ENCODE measurements at regions not wholly inside any gene's neighbourhood (a gene's known extent, or its start where the extent isn't known, plus 50 kb on each side); places are given as distances from the start of the nearest gene placed in this dataset.

DNA sequence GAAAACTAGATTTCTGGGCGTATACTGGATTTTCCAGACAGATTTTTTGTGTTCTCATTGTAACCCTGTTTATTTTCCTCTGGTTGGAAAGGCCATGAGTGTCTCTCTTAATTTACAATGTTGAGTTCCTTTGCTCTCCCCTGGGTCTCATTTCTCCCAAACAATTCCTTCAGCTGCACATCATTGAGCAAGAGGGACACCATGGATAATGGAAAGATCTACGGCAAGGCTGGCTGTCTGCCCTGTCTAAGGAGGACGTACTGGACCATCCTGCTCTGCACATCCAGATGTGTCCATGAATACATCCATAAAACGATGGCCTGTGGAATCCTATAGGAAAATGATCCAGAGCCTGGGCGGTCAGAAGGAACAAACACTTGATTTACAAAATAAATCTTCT, 258.1 kb upstream of the MCTP2 start:
- ATAC-seq: no peak
- TF ChIP-seq TOX (CRISPR knock-in tag; IDR thresholded peaks at IDR 0.05; ENCODE audit: borderline replicate concordance): no peak
- TF ChIP-seq TCF4 (CRISPR knock-in tag; IDR thresholded peaks at IDR 0.05; ENCODE audit: borderline replicate concordance): no peak
- no peak for TF ChIP-seq CSDC2 (CRISPR knock-in tag; IDR thresholded peaks at IDR 0.05)
- no peak for TF ChIP-seq ZFP3 (CRISPR knock-in tag; IDR thresholded peaks at IDR 0.05)
- TF ChIP-seq ZC3H10 (CRISPR knock-in tag; IDR thresholded peaks at IDR 0.05): no peak
- TF ChIP-seq, protein P1, sequence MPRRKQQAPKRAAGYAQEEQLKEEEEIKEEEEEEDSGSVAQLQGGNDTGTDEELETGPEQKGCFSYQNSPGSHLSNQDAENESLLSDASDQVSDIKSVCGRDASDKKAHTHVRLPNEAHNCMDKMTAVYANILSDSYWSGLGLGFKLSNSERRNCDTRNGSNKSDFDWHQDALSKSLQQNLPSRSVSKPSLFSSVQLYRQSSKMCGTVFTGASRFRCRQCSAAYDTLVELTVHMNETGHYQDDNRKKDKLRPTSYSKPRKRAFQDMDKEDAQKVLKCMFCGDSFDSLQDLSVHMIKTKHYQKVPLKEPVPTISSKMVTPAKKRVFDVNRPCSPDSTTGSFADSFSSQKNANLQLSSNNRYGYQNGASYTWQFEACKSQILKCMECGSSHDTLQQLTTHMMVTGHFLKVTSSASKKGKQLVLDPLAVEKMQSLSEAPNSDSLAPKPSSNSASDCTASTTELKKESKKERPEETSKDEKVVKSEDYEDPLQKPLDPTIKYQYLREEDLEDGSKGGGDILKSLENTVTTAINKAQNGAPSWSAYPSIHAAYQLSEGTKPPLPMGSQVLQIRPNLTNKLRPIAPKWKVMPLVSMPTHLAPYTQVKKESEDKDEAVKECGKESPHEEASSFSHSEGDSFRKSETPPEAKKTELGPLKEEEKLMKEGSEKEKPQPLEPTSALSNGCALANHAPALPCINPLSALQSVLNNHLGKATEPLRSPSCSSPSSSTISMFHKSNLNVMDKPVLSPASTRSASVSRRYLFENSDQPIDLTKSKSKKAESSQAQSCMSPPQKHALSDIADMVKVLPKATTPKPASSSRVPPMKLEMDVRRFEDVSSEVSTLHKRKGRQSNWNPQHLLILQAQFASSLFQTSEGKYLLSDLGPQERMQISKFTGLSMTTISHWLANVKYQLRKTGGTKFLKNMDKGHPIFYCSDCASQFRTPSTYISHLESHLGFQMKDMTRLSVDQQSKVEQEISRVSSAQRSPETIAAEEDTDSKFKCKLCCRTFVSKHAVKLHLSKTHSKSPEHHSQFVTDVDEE (CRISPR knock-in tag; IDR thresholded peaks at IDR 0.05): no peak
- TF ChIP-seq ZNF70 (CRISPR knock-in tag; IDR thresholded peaks at IDR 0.05): no peak
- TF ChIP-seq OSR1 (CRISPR knock-in tag; IDR thresholded peaks at IDR 0.05): no peak
- TF ChIP-seq ARNTL (CRISPR knock-in tag; IDR thresholded peaks at IDR 0.05; ENCODE audit: borderline replicate concordance, low read depth): no peak
- TF ChIP-seq SNAI2 (CRISPR knock-in tag; IDR thresholded peaks at IDR 0.05): no peak
- TF ChIP-seq RARB (CRISPR knock-in tag; IDR thresholded peaks at IDR 0.05): no peak
- TF ChIP-seq PPARA (CRISPR knock-in tag; IDR thresholded peaks at IDR 0.05; ENCODE audit: borderline replicate concordance): no peak
- TF ChIP-seq, protein P2, sequence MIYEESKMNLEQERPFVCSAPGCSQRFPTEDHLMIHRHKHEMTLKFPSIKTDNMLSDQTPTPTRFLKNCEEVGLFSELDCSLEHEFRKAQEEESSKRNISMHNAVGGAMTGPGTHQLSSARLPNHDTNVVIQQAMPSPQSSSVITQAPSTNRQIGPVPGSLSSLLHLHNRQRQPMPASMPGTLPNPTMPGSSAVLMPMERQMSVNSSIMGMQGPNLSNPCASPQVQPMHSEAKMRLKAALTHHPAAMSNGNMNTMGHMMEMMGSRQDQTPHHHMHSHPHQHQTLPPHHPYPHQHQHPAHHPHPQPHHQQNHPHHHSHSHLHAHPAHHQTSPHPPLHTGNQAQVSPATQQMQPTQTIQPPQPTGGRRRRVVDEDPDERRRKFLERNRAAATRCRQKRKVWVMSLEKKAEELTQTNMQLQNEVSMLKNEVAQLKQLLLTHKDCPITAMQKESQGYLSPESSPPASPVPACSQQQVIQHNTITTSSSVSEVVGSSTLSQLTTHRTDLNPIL (CRISPR knock-in tag; IDR thresholded peaks at IDR 0.05; ENCODE audit: low read depth): no peak
- no peak for TF ChIP-seq ESRRG (CRISPR knock-in tag; IDR thresholded peaks at IDR 0.05)
- TF ChIP-seq, protein P3, sequence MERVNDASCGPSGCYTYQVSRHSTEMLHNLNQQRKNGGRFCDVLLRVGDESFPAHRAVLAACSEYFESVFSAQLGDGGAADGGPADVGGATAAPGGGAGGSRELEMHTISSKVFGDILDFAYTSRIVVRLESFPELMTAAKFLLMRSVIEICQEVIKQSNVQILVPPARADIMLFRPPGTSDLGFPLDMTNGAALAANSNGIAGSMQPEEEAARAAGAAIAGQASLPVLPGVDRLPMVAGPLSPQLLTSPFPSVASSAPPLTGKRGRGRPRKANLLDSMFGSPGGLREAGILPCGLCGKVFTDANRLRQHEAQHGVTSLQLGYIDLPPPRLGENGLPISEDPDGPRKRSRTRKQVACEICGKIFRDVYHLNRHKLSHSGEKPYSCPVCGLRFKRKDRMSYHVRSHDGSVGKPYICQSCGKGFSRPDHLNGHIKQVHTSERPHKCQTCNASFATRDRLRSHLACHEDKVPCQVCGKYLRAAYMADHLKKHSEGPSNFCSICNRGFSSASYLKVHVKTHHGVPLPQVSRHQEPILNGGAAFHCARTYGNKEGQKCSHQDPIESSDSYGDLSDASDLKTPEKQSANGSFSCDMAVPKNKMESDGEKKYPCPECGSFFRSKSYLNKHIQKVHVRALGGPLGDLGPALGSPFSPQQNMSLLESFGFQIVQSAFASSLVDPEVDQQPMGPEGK (CRISPR knock-in tag; IDR thresholded peaks at IDR 0.05; ENCODE audit: borderline replicate concordance): no peak
- TF ChIP-seq BACH2 (CRISPR knock-in tag; IDR thresholded peaks at IDR 0.05; ENCODE audit: borderline replicate concordance): no peak
- no peak for TF ChIP-seq ZFP30 (CRISPR knock-in tag; IDR thresholded peaks at IDR 0.05)
- TF ChIP-seq GLIS3 (CRISPR knock-in tag; IDR thresholded peaks at IDR 0.05): no peak

DNA sequence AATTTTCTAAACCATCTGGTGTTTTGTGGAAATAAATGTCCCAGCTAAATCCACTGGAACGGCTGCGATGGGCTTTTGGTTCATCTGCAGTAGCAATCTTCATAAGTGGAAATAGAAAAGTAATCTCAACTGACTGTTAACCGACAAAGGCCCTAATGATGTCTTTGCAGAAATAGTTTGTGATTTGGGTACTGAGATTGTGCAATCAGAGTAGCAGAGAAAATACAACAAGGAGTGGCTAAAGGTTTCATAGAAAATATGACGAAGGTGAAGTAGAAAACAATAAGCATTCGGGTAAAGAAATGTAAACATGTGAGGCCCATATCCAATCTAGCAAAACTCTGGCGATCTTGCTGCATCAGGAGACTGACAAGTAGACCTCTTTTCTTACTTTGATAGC, 262.6 kb upstream of the MCTP2 start:
- no peak for ATAC-seq
- TF ChIP-seq ZC3H10 (CRISPR knock-in tag; IDR thresholded peaks at IDR 0.05): no peak
- no peak for TF ChIP-seq ESRRG (CRISPR knock-in tag; IDR thresholded peaks at IDR 0.05)
- TF ChIP-seq, protein P1 (CRISPR knock-in tag; IDR thresholded peaks at IDR 0.05): no peak
- TF ChIP-seq, protein P3 (CRISPR knock-in tag; IDR thresholded peaks at IDR 0.05; ENCODE audit: borderline replicate concordance): no peak
- TF ChIP-seq ZFP30 (CRISPR knock-in tag; IDR thresholded peaks at IDR 0.05): no peak
- TF ChIP-seq, protein P4, sequence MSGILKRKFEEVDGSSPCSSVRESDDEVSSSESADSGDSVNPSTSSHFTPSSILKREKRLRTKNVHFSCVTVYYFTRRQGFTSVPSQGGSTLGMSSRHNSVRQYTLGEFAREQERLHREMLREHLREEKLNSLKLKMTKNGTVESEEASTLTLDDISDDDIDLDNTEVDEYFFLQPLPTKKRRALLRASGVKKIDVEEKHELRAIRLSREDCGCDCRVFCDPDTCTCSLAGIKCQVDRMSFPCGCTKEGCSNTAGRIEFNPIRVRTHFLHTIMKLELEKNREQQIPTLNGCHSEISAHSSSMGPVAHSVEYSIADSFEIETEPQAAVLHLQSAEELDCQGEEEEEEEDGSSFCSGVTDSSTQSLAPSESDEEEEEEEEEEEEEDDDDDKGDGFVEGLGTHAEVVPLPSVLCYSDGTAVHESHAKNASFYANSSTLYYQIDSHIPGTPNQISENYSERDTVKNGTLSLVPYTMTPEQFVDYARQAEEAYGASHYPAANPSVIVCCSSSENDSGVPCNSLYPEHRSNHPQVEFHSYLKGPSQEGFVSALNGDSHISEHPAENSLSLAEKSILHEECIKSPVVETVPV (CRISPR knock-in tag; IDR thresholded peaks at IDR 0.05): no peak
- no peak for TF ChIP-seq ZNF70 (CRISPR knock-in tag; IDR thresholded peaks at IDR 0.05)
- TF ChIP-seq ARNTL (CRISPR knock-in tag; IDR thresholded peaks at IDR 0.05; ENCODE audit: borderline replicate concordance, low read depth): no peak
- TF ChIP-seq ISL1 (CRISPR knock-in tag; IDR thresholded peaks at IDR 0.05): no peak
- no peak for TF ChIP-seq OSR1 (CRISPR knock-in tag; IDR thresholded peaks at IDR 0.05)
- TF ChIP-seq, protein P2 (CRISPR knock-in tag; IDR thresholded peaks at IDR 0.05; ENCODE audit: low read depth): no peak
- TF ChIP-seq CSDC2 (CRISPR knock-in tag; IDR thresholded peaks at IDR 0.05): no peak
- TF ChIP-seq GLIS3 (CRISPR knock-in tag; IDR thresholded peaks at IDR 0.05): no peak
- TF ChIP-seq RARB (CRISPR knock-in tag; IDR thresholded peaks at IDR 0.05): no peak
- no peak for TF ChIP-seq ZNF565 (CRISPR knock-in tag; conservative IDR thresholded peaks at IDR 0.05; ENCODE audit: low read depth)
- TF ChIP-seq BACH2 (CRISPR knock-in tag; IDR thresholded peaks at IDR 0.05; ENCODE audit: borderline replicate concordance): no peak
- no peak for TF ChIP-seq ZNF8 (CRISPR knock-in tag; IDR thresholded peaks at IDR 0.05)
- TF ChIP-seq ZFP3 (CRISPR knock-in tag; IDR thresholded peaks at IDR 0.05): no peak
